ENCODE measurements at regions not wholly inside any gene's neighbourhood (a gene's known extent, or its start where the extent isn't known, plus 50 kb on each side); places are given as distances from the start of the nearest gene placed in this dataset.
"Not testable (repeated sequence)": the region's sequence is repeated elsewhere in the genome, so short reads cannot be mapped to it uniquely, and the experiment has no call there.

DNA sequence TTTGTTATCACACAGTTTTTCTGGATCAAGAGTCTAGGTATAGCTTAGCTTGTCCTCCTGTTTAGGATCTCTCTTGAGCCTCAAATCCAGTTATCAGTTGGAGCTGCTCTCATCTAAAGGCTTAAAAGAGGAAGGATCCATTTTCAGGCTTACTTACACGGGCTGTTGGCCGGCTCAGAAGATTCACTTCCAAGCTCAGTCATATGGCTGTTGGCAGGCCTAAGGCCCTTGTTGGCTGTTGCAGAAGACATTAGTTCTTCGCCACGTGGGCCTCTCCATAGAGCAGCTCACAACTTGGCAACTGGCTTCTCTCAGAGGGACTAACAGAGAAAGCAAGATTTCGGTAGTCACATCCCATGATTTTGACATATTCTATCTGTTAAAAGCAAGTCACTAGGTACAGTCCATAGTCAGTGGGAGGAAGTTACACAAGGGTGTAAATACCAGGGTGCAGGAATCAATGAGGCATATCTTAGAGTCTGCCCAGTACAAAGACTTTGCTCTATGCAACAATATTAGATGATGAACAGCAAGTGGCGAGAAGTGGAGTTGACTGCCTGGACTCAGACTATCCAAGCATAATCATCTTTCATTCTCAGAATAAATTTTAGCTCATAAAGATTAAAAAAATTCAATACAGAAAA lies 280.1 kb upstream of the MBL2 start:
- DNase-seq, result no peak

DNA sequence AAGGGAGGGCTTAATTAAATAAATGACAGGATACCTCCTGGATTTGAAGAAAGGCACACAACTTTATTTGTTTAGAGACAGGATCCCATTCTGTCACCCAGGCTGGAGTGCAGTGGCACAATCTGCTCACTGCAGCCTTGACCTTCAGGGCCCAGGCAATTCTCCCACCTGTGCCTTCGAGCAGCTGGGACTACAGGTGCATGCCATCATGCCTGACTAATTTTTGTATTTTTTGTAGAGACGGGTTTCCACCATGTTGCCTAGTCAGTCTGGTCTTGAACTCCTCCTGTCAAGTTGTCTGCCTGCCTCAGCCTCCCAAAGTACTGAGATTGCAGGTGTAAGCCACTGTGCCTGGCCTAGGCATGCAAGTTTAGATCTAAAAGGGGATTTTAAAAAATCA lies 272.7 kb upstream of the MBL2 start:
- no peak for DNase-seq

DNA sequence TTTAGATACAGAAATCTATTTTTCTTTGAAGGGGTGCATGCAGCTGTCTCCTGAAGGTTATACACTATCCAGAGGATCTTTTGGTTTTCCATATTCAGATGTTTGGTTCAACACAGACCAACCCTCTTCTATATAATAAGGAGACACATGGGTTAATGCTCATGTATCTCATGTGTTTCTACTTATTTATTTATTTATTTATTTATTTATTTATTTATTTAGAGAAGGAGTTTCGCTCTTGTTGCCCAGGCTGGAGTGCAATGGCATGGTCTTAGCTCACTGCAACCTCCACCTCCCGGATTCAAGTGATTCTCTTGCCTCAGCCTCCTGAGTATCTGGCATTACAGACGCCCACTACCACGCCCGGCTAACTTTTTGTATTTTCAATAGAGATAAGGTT lies 263.2 kb upstream of the MBL2 start:
- not testable (repeated sequence) for DNase-seq

DNA sequence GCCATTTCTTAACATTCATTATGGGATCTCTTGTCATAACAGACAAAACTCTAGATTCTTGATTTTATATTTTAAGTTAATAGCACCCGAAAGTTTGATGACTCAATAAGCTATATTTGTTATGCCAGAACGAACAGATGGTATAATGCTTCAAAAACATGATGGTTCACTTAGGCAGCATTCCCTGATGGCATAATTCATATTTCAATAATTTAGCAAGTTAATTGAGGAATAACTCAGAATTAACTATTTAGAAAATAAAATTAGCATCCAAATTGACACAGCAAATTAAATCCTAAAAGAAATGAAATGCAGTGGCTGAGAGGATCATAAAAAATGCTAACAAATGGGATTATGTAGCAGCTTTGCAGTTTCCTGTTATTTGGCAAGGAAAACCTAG lies 260.8 kb upstream of the MBL2 start:
- no peak for DNase-seq

- not testable (repeated sequence) for DNase-seq
Observed at GRCh38 chr10:53029872-53030849, 257.6 kb upstream of the MBL2 start.

- DNase-seq, result no peak
Observed at GRCh38 chr10:53029449-53029848, 256.9 kb upstream of the MBL2 start.

DNA sequence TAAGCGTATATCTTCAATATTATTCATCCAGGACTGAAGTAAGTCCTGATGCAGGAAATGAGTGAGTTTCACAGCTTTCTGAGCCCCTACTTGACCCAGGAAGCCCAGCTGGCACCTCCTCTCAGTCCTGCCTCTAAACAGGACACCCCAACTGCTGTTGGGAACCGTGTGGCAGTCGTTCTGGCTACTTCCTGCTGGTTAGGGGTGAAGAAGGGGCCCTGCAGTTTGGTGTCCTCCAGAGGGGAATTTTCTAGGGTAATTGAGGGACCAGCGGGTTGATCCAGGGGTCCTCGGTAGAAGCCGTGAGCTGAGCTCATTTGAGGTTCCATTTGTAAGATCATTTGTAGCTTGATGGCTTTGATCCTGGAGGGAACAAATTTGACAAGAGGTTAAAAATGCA lies 253.2 kb upstream of the MBL2 start:
- not testable (repeated sequence) for DNase-seq

GRCh38 chr10:53025172-53025711 lies 252.7 kb upstream of the MBL2 start:
- DNase-seq, result no peak

GRCh38 chr10:53023411-53023810 lies 250.8 kb upstream of the MBL2 start:
- DNase-seq, result no peak

- DNase-seq, result no peak
Observed at GRCh38 chr10:53022611-53023088, 250.1 kb upstream of the MBL2 start.

DNA sequence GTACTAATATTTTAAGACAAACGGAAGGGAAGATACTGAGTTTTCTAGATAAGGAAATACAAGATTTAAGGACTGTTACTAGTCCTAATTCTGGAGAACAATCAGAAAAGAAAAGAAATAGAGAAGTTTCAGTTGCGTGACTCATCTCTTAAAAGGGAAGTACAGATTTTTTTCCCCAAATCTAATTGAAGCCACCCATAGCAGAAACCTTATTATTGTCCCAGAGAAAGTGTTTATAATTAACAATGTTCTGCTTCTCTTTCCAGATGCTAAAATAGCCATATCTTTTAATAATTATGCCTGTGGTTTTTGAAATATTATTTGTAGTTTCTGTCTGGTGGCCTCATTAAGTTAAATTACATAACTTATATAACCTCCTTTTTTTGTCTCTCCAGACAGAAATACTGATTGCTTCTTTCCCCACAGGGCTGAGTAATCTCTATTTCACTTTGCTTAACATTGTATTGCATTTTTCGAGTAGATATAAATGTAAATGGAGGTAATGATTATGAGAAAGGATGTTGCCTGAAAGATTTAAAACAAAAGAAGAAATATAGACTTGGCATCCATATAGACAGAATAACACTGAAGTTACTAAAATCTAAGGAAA lies 240.7 kb upstream of the MBL2 start:
- DNase-seq, result no peak

GRCh38 chr10:53009961-53010907 lies 237.7 kb upstream of the MBL2 start:
- DNase-seq, result no peak

DNA sequence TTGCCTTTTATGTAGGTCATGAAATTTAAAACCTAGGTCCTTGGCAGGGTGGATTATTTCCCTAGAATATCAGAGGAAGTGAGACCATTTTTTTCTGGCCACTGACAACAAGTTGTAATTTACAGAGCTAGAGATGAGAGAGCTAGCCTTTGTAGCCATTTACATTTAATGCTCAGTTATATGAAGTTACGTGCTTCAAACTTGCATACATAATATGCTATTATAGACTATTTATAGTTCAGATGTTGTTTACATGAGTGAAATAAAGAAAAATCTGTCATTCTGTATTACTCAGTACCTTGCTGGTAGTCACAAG lies 234.9 kb upstream of the MBL2 start:
- no peak for DNase-seq

DNA sequence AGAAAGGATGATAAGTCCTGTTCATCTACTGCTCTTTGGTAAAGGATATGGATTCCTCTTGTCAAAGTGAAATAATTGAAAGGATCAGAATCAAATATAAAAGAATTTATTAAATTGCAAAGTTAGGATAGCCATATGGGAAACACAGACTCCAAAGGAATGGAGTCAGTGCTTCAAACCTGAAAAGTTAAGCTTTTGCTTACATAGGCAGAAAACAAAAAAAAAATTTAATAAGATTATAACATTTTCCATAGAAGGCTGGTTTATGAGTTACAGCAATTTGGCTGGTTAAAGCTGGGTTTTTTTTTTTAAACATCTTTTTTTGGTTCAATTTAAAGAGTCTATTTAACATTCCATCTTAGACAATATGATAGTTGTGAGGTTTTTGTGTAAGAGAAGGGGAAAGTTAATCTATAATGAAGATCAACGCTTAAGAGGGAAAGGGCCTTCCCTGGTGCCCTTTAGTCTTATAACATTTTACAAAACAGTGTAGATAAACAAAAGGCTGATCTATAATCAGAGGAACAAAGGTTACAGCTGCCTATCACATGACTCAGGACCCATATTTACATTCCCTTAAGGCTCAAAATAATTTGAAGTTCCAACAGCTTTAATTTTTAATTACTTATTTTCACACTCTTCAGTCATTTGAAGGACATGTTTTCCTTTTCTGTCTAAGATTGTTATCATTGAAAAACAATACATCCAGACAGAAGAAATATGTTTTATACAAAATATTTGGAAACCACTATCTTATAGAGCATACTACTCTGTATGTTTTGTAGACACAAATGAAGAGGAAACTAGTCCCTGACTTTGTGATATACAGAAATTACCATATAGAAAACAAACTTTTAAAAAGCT lies 234.3 kb upstream of the MBL2 start:
- DNase-seq, result no peak

- DNase-seq, result no peak
Observed at GRCh38 chr10:53005612-53006345, 233.2 kb upstream of the MBL2 start.

DNA sequence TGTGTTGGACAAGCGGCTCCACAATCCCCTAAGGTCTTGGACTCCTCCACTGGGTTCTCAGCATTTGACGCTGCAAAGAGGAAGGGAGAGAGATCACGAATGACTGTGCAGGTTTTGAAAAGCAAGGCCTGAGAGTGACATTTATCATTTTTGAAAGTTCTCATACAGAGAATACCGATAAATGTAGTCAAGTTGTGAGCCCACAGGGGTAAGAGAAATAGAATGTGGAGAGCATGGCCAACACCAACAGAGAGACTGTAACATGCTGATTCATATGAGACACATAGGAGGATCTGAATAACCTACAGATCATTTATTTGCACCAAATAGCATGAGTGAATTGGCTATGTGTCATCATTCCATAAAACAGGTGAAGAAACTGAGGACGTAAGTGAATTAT lies 230.5 kb upstream of the MBL2 start:
- no peak for DNase-seq

DNA sequence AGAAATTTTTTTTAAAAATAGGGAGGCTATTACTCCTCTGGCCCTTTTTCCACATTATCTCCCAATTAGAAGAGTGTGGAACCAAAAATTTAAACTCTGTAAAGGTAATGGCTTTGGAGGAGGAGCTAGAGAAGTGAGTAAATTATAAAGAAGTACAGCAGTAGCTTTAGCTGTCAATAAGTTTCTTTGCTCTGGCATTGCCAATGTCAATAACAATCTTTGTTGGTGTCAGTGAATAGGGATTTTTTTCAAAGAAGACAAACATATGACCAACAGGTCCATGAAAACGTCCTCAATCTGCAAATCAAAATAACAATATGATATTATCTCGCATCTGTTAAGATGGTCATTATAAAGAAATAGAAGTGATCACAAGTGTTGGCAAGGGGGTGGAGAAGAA lies 227.1 kb upstream of the MBL2 start:
- no peak for DNase-seq

- DNase-seq, result no peak
Observed at GRCh38 chr10:52999258-52999657, 226.7 kb upstream of the MBL2 start.

- DNase-seq, result no peak
Observed at GRCh38 chr10:52997007-52997406, 224.4 kb upstream of the MBL2 start.

GRCh38 chr10:52994370-52994769 lies 221.8 kb upstream of the MBL2 start:
- no peak for DNase-seq

DNA sequence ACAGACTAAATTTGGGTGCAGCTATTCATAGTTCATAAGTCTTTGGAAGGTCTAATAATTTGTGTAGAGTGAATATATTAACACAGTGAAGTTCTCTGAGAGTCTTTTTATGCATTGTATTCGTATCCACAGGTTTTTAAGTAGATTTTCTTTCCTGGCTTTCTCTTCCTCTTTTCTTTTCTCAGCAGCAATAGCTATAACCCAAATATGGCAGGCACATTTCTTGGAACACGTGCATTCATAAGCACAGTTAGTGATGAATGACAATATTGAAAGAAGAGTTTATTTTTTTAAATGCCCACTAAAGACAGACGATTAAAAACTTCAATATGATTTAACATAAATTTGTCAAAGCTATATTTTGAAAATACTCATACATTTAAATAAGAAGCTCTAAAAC lies 220.5 kb upstream of the MBL2 start:
- DNase-seq, result no peak
